ENCODE measurements at regions not wholly inside any gene's neighbourhood (a gene's known extent, or its start where the extent isn't known, plus 50 kb on each side); places are given as distances from the start of the nearest gene placed in this dataset.

- H3K4me3 ChIP-seq, result no peak overlapping the region
- ATAC-seq (ENCODE audit: insufficient read depth, low FRiP score) (no peak), DNase-seq (no peak)
- no peaks in the 10 kb centered on the region for H3K4me1 ChIP-seq (ENCODE audit: control insufficient read depth in 5 of 5, insufficient read depth in 5 of 5, low read length in 5 of 5)
- H3K9me3 ChIP-seq (ENCODE audit: control insufficient read depth in 4 of 4, insufficient read depth in 3 of 4, low read length in 3 of 4), result peaks cover 0 to 3% (median 0%) of the 10 kb centered on the region in 4 donors
- TF ChIP-seq CTCF (IDR thresholded peaks at IDR 0.05; ENCODE audit: control extremely low read depth, extremely low read depth), result no peak
- WGBS, 2 donors, result 80 to 92% methylated on average over 5 of the region's 5 CpGs
- no peaks in the 10 kb centered on the region for H3K27me3 ChIP-seq (ENCODE audit: control insufficient read depth in 3 of 3, insufficient read depth in 3 of 3, low read length in 2 of 3)
- H3K36me3 ChIP-seq (ENCODE audit: control insufficient read depth in 4 of 4, insufficient read depth in 4 of 4, low read length in 4 of 4), result no peaks in the 10 kb centered on the region
- no peak overlapping the region for H3K9ac ChIP-seq (ENCODE audit: insufficient read depth in 1 of 2, low read length in 2 of 2)
- no peak overlapping the region for H3K27ac ChIP-seq (ENCODE audit: low read depth in 1 of 2, low read length in 1 of 2)
Measured at GRCh38 chr18:66168685-66169235, 417.9 kb downstream of the CDH7 start.

- H3K9me3 ChIP-seq (ENCODE audit: control insufficient read depth in 4 of 4, insufficient read depth in 3 of 4, low read length in 3 of 4), result peaks cover 0 to 3% (median 0%) of the 10 kb centered on the region in 4 donors
- ATAC-seq (ENCODE audit: insufficient read depth, low FRiP score) (no peak), DNase-seq (no peak)
- H3K36me3 ChIP-seq (ENCODE audit: control insufficient read depth in 4 of 4, insufficient read depth in 4 of 4, low read length in 4 of 4), result no peaks in the 10 kb centered on the region
- H3K4me3 ChIP-seq, result no peak overlapping the region
- no peaks in the 10 kb centered on the region for H3K27me3 ChIP-seq (ENCODE audit: control insufficient read depth in 3 of 3, insufficient read depth in 3 of 3, low read length in 2 of 3)
- 80 to 84% methylated on average over 7 of the region's 7 CpGs for WGBS, 2 donors
- TF ChIP-seq CTCF (IDR thresholded peaks at IDR 0.05; ENCODE audit: control extremely low read depth, extremely low read depth), result no peak
- H3K4me1 ChIP-seq (ENCODE audit: control insufficient read depth in 5 of 5, insufficient read depth in 5 of 5, low read length in 5 of 5), result no peaks in the 10 kb centered on the region
- no peak overlapping the region for H3K27ac ChIP-seq (ENCODE audit: low read depth in 1 of 2, low read length in 1 of 2)
- H3K9ac ChIP-seq (ENCODE audit: insufficient read depth in 1 of 2, low read length in 2 of 2), result no peak overlapping the region
Measured at GRCh38 chr18:66167829-66168684, 417.2 kb downstream of the CDH7 start.

- DNase-seq, result no peak
- Histone ChIP-seq H3K4me1 (ENCODE audit: control insufficient read depth in 5 of 5, insufficient read depth in 5 of 5, low read length in 5 of 5) (no peaks in the 10 kb centered on the region), H3K9me3 (ENCODE audit: control insufficient read depth in 4 of 4, insufficient read depth in 3 of 4, low read length in 3 of 4) (no peaks in the 10 kb centered on the region), H3K27me3 (ENCODE audit: control insufficient read depth in 3 of 3, insufficient read depth in 3 of 3, low read length in 2 of 3) (no peaks in the 10 kb centered on the region), H3K36me3 (ENCODE audit: control insufficient read depth in 4 of 4, insufficient read depth in 4 of 4, low read length in 4 of 4) (no peaks in the 10 kb centered on the region), H3K27ac (ENCODE audit: low read depth in 1 of 2, low read length in 1 of 2) (no peak overlapping the region), H3K4me3 (no peak overlapping the region), H3K9ac (ENCODE audit: insufficient read depth in 1 of 2, low read length in 2 of 2) (no peak overlapping the region)
- no peak for TF ChIP-seq CTCF (IDR thresholded peaks at IDR 0.05; ENCODE audit: control extremely low read depth, extremely low read depth)
- no peak for ATAC-seq (ENCODE audit: insufficient read depth, low FRiP score)
- WGBS, 2 donors, result 88% methylated on average over 3 of the region's 3 CpGs
Measured at GRCh38 chr18:66160007-66160406, 409.2 kb downstream of the CDH7 start.

All from lung (tissue), 11 donors.